ENCODE measurements at regions not wholly inside any gene's neighbourhood (a gene's known extent, or its start where the extent isn't known, plus 50 kb on each side); places are given as distances from the start of the nearest gene placed in this dataset.

DNA sequence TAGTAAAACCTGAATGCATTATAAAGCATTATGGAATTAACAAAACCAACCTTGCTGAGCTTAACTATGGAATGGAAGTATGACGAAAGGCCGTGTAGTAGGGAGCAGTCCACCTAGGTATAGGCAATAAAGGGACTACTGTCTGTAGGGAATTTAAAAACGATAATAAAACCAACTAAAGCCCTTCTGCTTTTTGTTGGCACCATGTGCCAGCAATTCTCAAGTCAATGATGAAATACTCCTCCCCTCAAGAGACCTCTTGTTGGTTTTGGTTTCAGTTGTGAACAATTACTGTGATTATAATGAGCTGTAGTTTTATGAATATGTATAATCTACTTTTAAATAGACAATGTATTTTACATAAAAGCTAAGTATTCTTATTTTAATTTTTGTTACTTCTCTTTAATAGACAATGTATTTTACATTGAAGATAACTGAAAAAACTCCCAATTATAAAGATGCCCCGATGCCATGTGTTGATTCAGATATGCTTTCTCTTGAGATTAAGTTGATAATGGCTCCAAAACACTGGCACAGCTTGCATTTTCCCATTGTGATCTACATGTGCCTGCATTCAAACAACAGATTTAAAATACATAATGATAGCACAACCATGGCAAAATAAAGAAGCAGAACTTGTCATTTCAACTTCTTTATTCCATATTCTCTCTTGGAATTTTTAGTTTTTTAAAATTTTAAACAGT is 55.5 kb upstream of the ZDBF2 start:
- TF ChIP-seq, protein P1, sequence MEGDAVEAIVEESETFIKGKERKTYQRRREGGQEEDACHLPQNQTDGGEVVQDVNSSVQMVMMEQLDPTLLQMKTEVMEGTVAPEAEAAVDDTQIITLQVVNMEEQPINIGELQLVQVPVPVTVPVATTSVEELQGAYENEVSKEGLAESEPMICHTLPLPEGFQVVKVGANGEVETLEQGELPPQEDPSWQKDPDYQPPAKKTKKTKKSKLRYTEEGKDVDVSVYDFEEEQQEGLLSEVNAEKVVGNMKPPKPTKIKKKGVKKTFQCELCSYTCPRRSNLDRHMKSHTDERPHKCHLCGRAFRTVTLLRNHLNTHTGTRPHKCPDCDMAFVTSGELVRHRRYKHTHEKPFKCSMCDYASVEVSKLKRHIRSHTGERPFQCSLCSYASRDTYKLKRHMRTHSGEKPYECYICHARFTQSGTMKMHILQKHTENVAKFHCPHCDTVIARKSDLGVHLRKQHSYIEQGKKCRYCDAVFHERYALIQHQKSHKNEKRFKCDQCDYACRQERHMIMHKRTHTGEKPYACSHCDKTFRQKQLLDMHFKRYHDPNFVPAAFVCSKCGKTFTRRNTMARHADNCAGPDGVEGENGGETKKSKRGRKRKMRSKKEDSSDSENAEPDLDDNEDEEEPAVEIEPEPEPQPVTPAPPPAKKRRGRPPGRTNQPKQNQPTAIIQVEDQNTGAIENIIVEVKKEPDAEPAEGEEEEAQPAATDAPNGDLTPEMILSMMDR (IDR thresholded peaks at IDR 0.05) = no peak
- H3K4me3 Mint-ChIP-seq = no peak overlapping the region
- H3K27ac Mint-ChIP-seq = no peak overlapping the region
- DNase-seq = no peak
- H3K9me3 Mint-ChIP-seq = peaks cover 4% of the 10 kb centered on the region; the same call in 1 of the 2 replicates
- H3K36me3 Mint-ChIP-seq (ENCODE audit: low read depth) = no peaks in the 10 kb centered on the region
- H3K4me1 Mint-ChIP-seq (ENCODE audit: low read depth) = peaks cover 11% of the 10 kb centered on the region
- peaks cover 15% of the 10 kb centered on the region for H3K27me3 Mint-ChIP-seq (ENCODE audit: insufficient read depth)

GRCh38 chr2:206219957-206220356 is 54.5 kb upstream of the ZDBF2 start:
- Mint-ChIP-seq H3K36me3 (ENCODE audit: low read depth) (no peaks in the 10 kb centered on the region), H3K27me3 (ENCODE audit: insufficient read depth) (peaks cover 15% of the 10 kb centered on the region), H3K9me3 (peaks cover 4% of the 10 kb centered on the region; the same call in 1 of the 2 replicates), H3K27ac (no peak overlapping the region), H3K4me1 (ENCODE audit: low read depth) (peaks cover 11% of the 10 kb centered on the region), H3K4me3 (no peak overlapping the region)
- TF ChIP-seq, protein P1 (IDR thresholded peaks at IDR 0.05) = no peak
- DNase-seq = no peak

DNA sequence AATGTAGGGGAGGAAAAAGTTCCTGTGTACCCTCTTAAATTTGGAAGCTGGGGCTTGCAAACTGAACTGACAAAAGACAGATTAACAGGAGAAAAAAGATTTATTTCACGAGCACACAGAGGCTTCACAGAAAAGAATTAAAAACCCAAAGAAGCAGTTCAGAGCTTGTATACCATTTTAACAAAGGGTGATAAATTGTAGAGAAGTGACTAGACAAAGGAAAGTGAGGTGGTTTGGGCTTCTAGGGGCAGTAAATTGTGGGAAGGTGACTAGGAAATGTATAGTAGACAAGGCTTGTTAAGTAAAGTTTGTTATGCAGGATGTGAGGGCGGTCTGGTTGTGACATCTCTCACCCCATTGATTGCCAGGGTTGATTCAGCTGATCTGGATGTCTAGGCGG is 53.5 kb upstream of the ZDBF2 start:
- TF ChIP-seq, protein P1 (IDR thresholded peaks at IDR 0.05) = no peak
- peaks cover 11% of the 10 kb centered on the region for H3K4me1 Mint-ChIP-seq (ENCODE audit: low read depth)
- peaks cover 16% of the 10 kb centered on the region for H3K27me3 Mint-ChIP-seq (ENCODE audit: insufficient read depth)
- no peak overlapping the region for H3K27ac Mint-ChIP-seq
- no peaks in the 10 kb centered on the region for H3K36me3 Mint-ChIP-seq (ENCODE audit: low read depth)
- no peak for DNase-seq
- H3K4me3 Mint-ChIP-seq = no peak overlapping the region
- H3K9me3 Mint-ChIP-seq = peaks cover 4% of the 10 kb centered on the region; the same call in 1 of the 2 replicates

All from HFFc6 (cell line).